ENCODE measurements at regions not wholly inside any gene's neighbourhood (a gene's known extent, or its start where the extent isn't known, plus 50 kb on each side); places are given as distances from the start of the nearest gene placed in this dataset.

DNA sequence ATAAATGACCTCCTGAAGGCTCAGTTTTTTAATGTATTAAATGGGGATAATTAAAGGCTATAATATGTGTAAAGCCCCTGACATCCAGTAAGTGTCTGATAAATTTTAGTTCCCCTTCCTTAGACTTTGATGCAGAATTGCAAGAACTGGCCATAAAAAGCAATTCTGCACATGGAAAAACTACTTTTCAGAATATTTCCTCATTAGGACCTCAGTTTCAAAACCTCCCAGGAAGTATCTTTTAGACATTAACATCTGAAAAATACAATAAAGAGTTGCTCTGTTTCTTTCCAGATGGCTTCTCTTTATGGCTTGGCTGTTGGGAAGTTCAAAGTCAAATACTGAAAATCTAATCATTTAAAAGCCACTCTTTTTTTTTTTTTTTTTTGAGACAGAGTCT is 106.3 kb upstream of the ZNF217 start:
- Histone ChIP-seq H3K4me2 (ENCODE audit: insufficient read depth, low read length) (no peak overlapping the region), H3K27ac (ENCODE audit: low read depth, low read length) (no peak overlapping the region), H4K20me1 (ENCODE audit: insufficient read depth, low read length) (no peaks in the 10 kb centered on the region), H3K27me3 (ENCODE audit: insufficient read depth, low read length) (no peaks in the 10 kb centered on the region), H3K36me3 (ENCODE audit: insufficient read depth, low read length) (no peaks in the 10 kb centered on the region), H3K79me2 (ENCODE audit: insufficient read depth, low read length) (no peaks in the 10 kb centered on the region), H3K4me3 (ENCODE audit: insufficient read depth, low read length) (no peak overlapping the region), H3K4me1 (ENCODE audit: insufficient read depth, low read length) (no peaks in the 10 kb centered on the region), H3K9me3 (ENCODE audit: low read depth, low read length) (no peaks in the 10 kb centered on the region), H2AFZ (ENCODE audit: low read length) (no peak overlapping the region)
- DNase-seq (ENCODE audit: insufficient read length, low spot score, missing footprints): no peak
- TF ChIP-seq, protein P1, sequence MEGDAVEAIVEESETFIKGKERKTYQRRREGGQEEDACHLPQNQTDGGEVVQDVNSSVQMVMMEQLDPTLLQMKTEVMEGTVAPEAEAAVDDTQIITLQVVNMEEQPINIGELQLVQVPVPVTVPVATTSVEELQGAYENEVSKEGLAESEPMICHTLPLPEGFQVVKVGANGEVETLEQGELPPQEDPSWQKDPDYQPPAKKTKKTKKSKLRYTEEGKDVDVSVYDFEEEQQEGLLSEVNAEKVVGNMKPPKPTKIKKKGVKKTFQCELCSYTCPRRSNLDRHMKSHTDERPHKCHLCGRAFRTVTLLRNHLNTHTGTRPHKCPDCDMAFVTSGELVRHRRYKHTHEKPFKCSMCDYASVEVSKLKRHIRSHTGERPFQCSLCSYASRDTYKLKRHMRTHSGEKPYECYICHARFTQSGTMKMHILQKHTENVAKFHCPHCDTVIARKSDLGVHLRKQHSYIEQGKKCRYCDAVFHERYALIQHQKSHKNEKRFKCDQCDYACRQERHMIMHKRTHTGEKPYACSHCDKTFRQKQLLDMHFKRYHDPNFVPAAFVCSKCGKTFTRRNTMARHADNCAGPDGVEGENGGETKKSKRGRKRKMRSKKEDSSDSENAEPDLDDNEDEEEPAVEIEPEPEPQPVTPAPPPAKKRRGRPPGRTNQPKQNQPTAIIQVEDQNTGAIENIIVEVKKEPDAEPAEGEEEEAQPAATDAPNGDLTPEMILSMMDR (IDR thresholded peaks at IDR 0.05; ENCODE audit: extremely low read depth, low read depth, low read length): no peak

DNA sequence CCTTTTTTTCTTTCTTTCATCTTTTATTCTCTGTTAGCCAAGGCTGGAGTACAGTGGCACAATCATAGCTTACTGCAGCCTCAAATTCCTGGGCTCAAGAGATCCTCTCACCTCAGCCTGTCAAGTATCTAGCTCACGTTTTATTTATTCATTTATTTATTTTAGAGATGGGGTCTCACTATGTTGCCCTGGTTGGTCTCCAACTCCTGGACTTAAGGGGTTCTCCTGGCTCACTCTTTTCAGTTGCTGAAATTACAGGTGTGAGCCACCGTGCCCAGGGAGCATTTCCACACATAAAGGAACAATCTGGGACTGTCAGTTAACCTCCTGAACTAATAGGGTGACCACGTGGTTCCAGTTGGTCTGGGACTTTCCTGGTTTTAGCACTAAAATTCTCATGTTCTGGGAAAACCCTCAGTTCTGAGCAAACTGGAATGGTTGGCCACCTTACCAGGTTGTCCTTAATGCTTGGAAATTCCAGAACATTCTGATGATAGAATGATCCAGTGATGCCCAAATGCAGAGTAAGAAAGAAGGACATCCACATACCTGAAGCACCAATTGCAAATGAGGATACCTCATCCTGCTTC is 105.5 kb upstream of the ZNF217 start:
- no peaks in the 10 kb centered on the region for H3K9me3 ChIP-seq (ENCODE audit: low read depth, low read length)
- no peak overlapping the region for H3K27ac ChIP-seq (ENCODE audit: low read depth, low read length)
- H3K36me3 ChIP-seq (ENCODE audit: insufficient read depth, low read length): no peaks in the 10 kb centered on the region
- H3K4me1 ChIP-seq (ENCODE audit: insufficient read depth, low read length): no peaks in the 10 kb centered on the region
- H3K79me2 ChIP-seq (ENCODE audit: insufficient read depth, low read length): no peaks in the 10 kb centered on the region
- H4K20me1 ChIP-seq (ENCODE audit: insufficient read depth, low read length): no peaks in the 10 kb centered on the region
- H3K4me3 ChIP-seq (ENCODE audit: insufficient read depth, low read length): no peak overlapping the region
- H3K27me3 ChIP-seq (ENCODE audit: insufficient read depth, low read length): no peaks in the 10 kb centered on the region
- no peak overlapping the region for H3K4me2 ChIP-seq (ENCODE audit: insufficient read depth, low read length)
- TF ChIP-seq, protein P1 (IDR thresholded peaks at IDR 0.05; ENCODE audit: extremely low read depth, low read depth, low read length): no peak
- DNase-seq (ENCODE audit: insufficient read length, low spot score, missing footprints): no peak
- H2AFZ ChIP-seq (ENCODE audit: low read length): no peak overlapping the region

DNA sequence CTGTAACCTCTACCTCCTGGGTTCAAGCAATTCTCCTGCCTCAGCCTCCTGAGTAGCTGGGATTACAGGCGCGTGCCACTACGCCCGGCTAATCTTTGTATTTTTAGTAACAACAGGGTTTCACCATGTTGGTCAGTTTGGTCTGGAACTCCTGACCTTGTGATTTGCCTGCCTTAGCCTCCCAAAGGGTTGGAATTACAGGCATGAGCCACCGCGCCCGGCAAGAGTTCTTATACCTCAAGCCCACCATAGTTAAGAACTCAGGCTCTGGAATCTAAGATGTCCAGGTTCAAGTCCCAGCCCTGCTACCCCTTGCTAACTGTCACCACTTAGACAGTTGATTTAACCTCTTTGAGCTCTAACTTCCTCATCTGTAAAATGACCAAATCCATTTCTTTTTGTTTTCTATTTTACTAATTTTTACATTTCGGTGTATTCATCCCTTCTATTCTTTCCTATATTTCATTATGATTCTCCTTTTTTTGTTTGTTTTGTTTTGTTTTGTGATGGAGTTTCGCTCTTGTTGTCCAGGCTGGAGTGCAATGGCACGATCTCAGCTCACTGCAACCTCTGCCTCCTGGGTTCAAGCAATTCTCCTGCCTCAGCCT is 104.8 kb upstream of the ZNF217 start:
- H4K20me1 ChIP-seq (ENCODE audit: insufficient read depth, low read length): no peaks in the 10 kb centered on the region

More for the DNA sequence above, 104.8 kb upstream of the ZNF217 start:
- Histone ChIP-seq H3K36me3 (ENCODE audit: insufficient read depth, low read length) (no peaks in the 10 kb centered on the region), H3K4me3 (ENCODE audit: insufficient read depth, low read length) (no peak overlapping the region), H3K27ac (ENCODE audit: low read depth, low read length) (no peak overlapping the region), H3K4me2 (ENCODE audit: insufficient read depth, low read length) (no peak overlapping the region), H3K79me2 (ENCODE audit: insufficient read depth, low read length) (no peaks in the 10 kb centered on the region), H2AFZ (ENCODE audit: low read length) (no peak overlapping the region), H3K4me1 (ENCODE audit: insufficient read depth, low read length) (no peaks in the 10 kb centered on the region), H3K9me3 (ENCODE audit: low read depth, low read length) (no peaks in the 10 kb centered on the region), H3K27me3 (ENCODE audit: insufficient read depth, low read length) (no peaks in the 10 kb centered on the region)
- no peak for DNase-seq (ENCODE audit: insufficient read length, low spot score, missing footprints)
- TF ChIP-seq, protein P1 (IDR thresholded peaks at IDR 0.05; ENCODE audit: extremely low read depth, low read depth, low read length): no peak
